Activated T-cell treated with anti-CD3 and anti-CD28 coated beads, Interleukin-2, amount 50 U/mL, for 72 hours (primary cell): ENCODE measurements at regions not wholly inside any gene's neighbourhood (a gene's known extent, or its start where the extent isn't known, plus 50 kb on each side); places are given as distances from the start of the nearest gene placed in this dataset.

ENCODE experiments used
- ATAC-seq, 2 donors: fragments of 150-1000 bp; cut with Tn5 transposase; replicated peaks in 1 of 2; 2 replicates each; pipeline ENCODE4 v1.10.0; 2021; ENCODE audit warnings: moderate library complexity in 2 of 2, mild to moderate bottlenecking in 1 of 2
- DNase-seq, 2 donors: peaks; one replicate each; pipeline ENCODE4 v3.0.0; 2021 to 2022; ENCODE audit warnings: mixed read lengths in 1 of 2
- H3K27ac Mint-ChIP-seq: one replicate; pipeline ENCODE4 v1.8.0; 2022; ENCODE audit warnings: mild to moderate bottlenecking, moderate library complexity, mixed read lengths
- H3K27me3 Mint-ChIP-seq: one replicate; pipeline ENCODE4 v1.8.0; 2022; ENCODE audit warnings: low read depth, mixed read lengths
- H3K36me3 Mint-ChIP-seq, 2 donors: one replicate each; pipeline ENCODE4 v1.8.0; 2022; ENCODE audit warnings: mixed read lengths in 2 of 2, mild to moderate bottlenecking in 1 of 2; ENCODE audit not compliant: insufficient read depth in 2 of 2
- H3K4me1 Mint-ChIP-seq: one replicate; pipeline ENCODE4 v1.8.0; 2022; ENCODE audit warnings: low read depth, mixed read lengths
- H3K4me3 Mint-ChIP-seq, 2 donors: one replicate each; pipeline ENCODE4 v1.8.0; 2022; ENCODE audit warnings: mild to moderate bottlenecking in 2 of 2, mixed read lengths in 2 of 2, moderate library complexity in 2 of 2
- H3K9me3 Mint-ChIP-seq, 2 donors: one replicate each; pipeline ENCODE4 v1.8.0; 2022; ENCODE audit warnings: mixed read lengths in 2 of 2

- no peak for DNase-seq
- Mint-ChIP-seq H3K36me3 (no peaks in the 10 kb centered on the region), H3K4me3 (no peak overlapping the region), H3K9me3 (no peaks in the 10 kb centered on the region), H3K27me3 (no peaks in the 10 kb centered on the region), H3K4me1 (no peaks in the 10 kb centered on the region), H3K27ac (no peak overlapping the region)
- ATAC-seq, result no peak
Observed at GRCh38 chr2:3968736-3969135, 265.4 kb downstream of the DCDC2C start.

GRCh38 chr2:3970791-3971651 is 267.6 kb downstream of the DCDC2C start:
- no peak overlapping the region for H3K4me3 Mint-ChIP-seq
- H3K27ac Mint-ChIP-seq, result no peak overlapping the region
- no peaks in the 10 kb centered on the region for H3K27me3 Mint-ChIP-seq
- ATAC-seq, result no peak
- no peak for DNase-seq
- H3K4me1 Mint-ChIP-seq, result no peaks in the 10 kb centered on the region
- H3K36me3 Mint-ChIP-seq, result peaks cover 0 to 3% of the 10 kb centered on the region in 2 donors
- H3K9me3 Mint-ChIP-seq, result peaks cover 0 to 2% of the 10 kb centered on the region in 2 donors

GRCh38 chr2:3971652-3972192 is 268.3 kb downstream of the DCDC2C start:
- H3K27me3 Mint-ChIP-seq, result no peaks in the 10 kb centered on the region
- peaks cover 0 to 4% of the 10 kb centered on the region in 2 donors for H3K36me3 Mint-ChIP-seq
- H3K4me3 Mint-ChIP-seq, result no peak overlapping the region
- no peak overlapping the region for H3K27ac Mint-ChIP-seq
- H3K9me3 Mint-ChIP-seq, result peaks cover 0 to 2% of the 10 kb centered on the region in 2 donors
- no peak for ATAC-seq
- no peaks in the 10 kb centered on the region for H3K4me1 Mint-ChIP-seq
- DNase-seq, result no peak

GRCh38 chr2:3972377-3972776 is 269.0 kb downstream of the DCDC2C start:
- Mint-ChIP-seq H3K4me1 (no peaks in the 10 kb centered on the region), H3K4me3 (no peak overlapping the region), H3K36me3 (peaks cover 0 to 4% of the 10 kb centered on the region in 2 donors), H3K9me3 (peaks cover 0 to 2% of the 10 kb centered on the region in 2 donors), H3K27ac (no peak overlapping the region), H3K27me3 (no peaks in the 10 kb centered on the region)
- ATAC-seq (no peak), DNase-seq (no peak)

- peaks cover 0 to 5% of the 10 kb centered on the region in 2 donors for H3K9me3 Mint-ChIP-seq
- H3K27me3 Mint-ChIP-seq, result no peaks in the 10 kb centered on the region
- no peak overlapping the region for H3K27ac Mint-ChIP-seq
- H3K36me3 Mint-ChIP-seq, result peaks cover 0 to 4% of the 10 kb centered on the region in 2 donors
- ATAC-seq (no peak), DNase-seq (no peak)
- H3K4me1 Mint-ChIP-seq, result no peaks in the 10 kb centered on the region
- H3K4me3 Mint-ChIP-seq, result no peak overlapping the region
Observed at GRCh38 chr2:3974765-3975164, 271.4 kb downstream of the DCDC2C start.

- no peaks in the 10 kb centered on the region for H3K27me3 Mint-ChIP-seq
- H3K27ac Mint-ChIP-seq, result no peak overlapping the region
- DNase-seq, result no peak
- no peak for ATAC-seq
- H3K9me3 Mint-ChIP-seq, result peaks cover 2 to 7% of the 10 kb centered on the region in 2 donors
- no peak overlapping the region for H3K4me3 Mint-ChIP-seq
- no peaks in the 10 kb centered on the region for H3K36me3 Mint-ChIP-seq
- H3K4me1 Mint-ChIP-seq, result no peaks in the 10 kb centered on the region
Observed at GRCh38 chr2:3981446-3981987, 278.1 kb downstream of the DCDC2C start.

- Mint-ChIP-seq H3K9me3 (peaks cover 2 to 7% of the 10 kb centered on the region in 2 donors), H3K36me3 (no peaks in the 10 kb centered on the region), H3K4me3 (no peak overlapping the region), H3K27me3 (no peaks in the 10 kb centered on the region), H3K4me1 (no peaks in the 10 kb centered on the region), H3K27ac (no peak overlapping the region)
- ATAC-seq (no peak), DNase-seq (no peak)
Observed at GRCh38 chr2:3982160-3982559, 278.8 kb downstream of the DCDC2C start.

- no peak overlapping the region for H3K4me3 Mint-ChIP-seq
- DNase-seq (no peak), ATAC-seq (no peak)
- peaks cover 2 to 7% of the 10 kb centered on the region in 2 donors for H3K9me3 Mint-ChIP-seq
- H3K27me3 Mint-ChIP-seq, result no peaks in the 10 kb centered on the region
- H3K36me3 Mint-ChIP-seq, result no peaks in the 10 kb centered on the region
- H3K4me1 Mint-ChIP-seq, result no peaks in the 10 kb centered on the region
- H3K27ac Mint-ChIP-seq, result no peak overlapping the region
Observed at GRCh38 chr2:3986063-3986462, 282.7 kb downstream of the DCDC2C start.

GRCh38 chr2:3986530-3987258 is 283.3 kb downstream of the DCDC2C start:
- Mint-ChIP-seq H3K4me1 (no peaks in the 10 kb centered on the region), H3K27ac (no peak overlapping the region), H3K4me3 (no peak overlapping the region), H3K27me3 (no peaks in the 10 kb centered on the region), H3K36me3 (no peaks in the 10 kb centered on the region), H3K9me3 (peaks cover 6 to 11% of the 10 kb centered on the region in 2 donors)
- DNase-seq (no peak), ATAC-seq (no peak)

GRCh38 chr2:4002841-4003403 is 299.5 kb downstream of the DCDC2C start:
- Mint-ChIP-seq H3K27me3 (no peaks in the 10 kb centered on the region), H3K9me3 (peaks cover 3 to 11% of the 10 kb centered on the region in 2 donors), H3K27ac (no peak overlapping the region), H3K4me3 (no peak overlapping the region), H3K36me3 (no peaks in the 10 kb centered on the region), H3K4me1 (no peaks in the 10 kb centered on the region)
- no peak for ATAC-seq
- DNase-seq, result no peak

- H3K4me1 Mint-ChIP-seq, result no peaks in the 10 kb centered on the region
- peaks cover 0 to 2% of the 10 kb centered on the region in 2 donors for H3K36me3 Mint-ChIP-seq
- no peaks in the 10 kb centered on the region for H3K27me3 Mint-ChIP-seq
- no peak overlapping the region for H3K4me3 Mint-ChIP-seq
- H3K27ac Mint-ChIP-seq, result no peak overlapping the region
- H3K9me3 Mint-ChIP-seq, result peaks cover 12% of the 10 kb centered on the region in 2 donors
- no peak for DNase-seq
- no peak for ATAC-seq
Observed at GRCh38 chr2:4012197-4012596, 308.8 kb downstream of the DCDC2C start.

GRCh38 chr2:4018535-4018934 is 315.2 kb downstream of the DCDC2C start:
- H3K4me3 Mint-ChIP-seq, result no peak overlapping the region
- ATAC-seq (no peak), DNase-seq (no peak)
- H3K9me3 Mint-ChIP-seq, result peaks cover 6% of the 10 kb centered on the region in 2 donors
- no peak overlapping the region for H3K27ac Mint-ChIP-seq
- no peaks in the 10 kb centered on the region for H3K27me3 Mint-ChIP-seq
- no peaks in the 10 kb centered on the region for H3K4me1 Mint-ChIP-seq
- no peaks in the 10 kb centered on the region for H3K36me3 Mint-ChIP-seq

GRCh38 chr2:4020153-4020552 is 316.8 kb downstream of the DCDC2C start:
- ATAC-seq (no peak), DNase-seq (no peak)
- Mint-ChIP-seq H3K4me1 (no peaks in the 10 kb centered on the region), H3K27me3 (no peaks in the 10 kb centered on the region), H3K27ac (no peak overlapping the region), H3K4me3 (no peak overlapping the region), H3K9me3 (peaks cover 6% of the 10 kb centered on the region in 2 donors), H3K36me3 (no peaks in the 10 kb centered on the region)
